ENCODE measurements at regions not wholly inside any gene's neighbourhood (a gene's known extent, or its start where the extent isn't known, plus 50 kb on each side); places are given as distances from the start of the nearest gene placed in this dataset.
"Not testable (repeated sequence)": the region's sequence is repeated elsewhere in the genome, so short reads cannot be mapped to it uniquely, and the experiment has no call there.

- no peak for DNase-seq (ENCODE audit: low read depth)
- H3K4me3 ChIP-seq (ENCODE audit: low read depth, low read length): no peak overlapping the region
- no peak for TF ChIP-seq CTCF (IDR thresholded peaks at IDR 0.05; ENCODE audit: control insufficient read depth, extremely low read depth, insufficient read depth)
These were observed 479.0 kb downstream of the BRD1 start for GRCh38 chr22:49348631-49349030.

GRCh38 chr22:49347376-49347775 lies 480.3 kb downstream of the BRD1 start:
- TF ChIP-seq CTCF (IDR thresholded peaks at IDR 0.05; ENCODE audit: control insufficient read depth, extremely low read depth, insufficient read depth): no peak
- H3K4me3 ChIP-seq (ENCODE audit: low read depth, low read length): no peak overlapping the region
- DNase-seq (ENCODE audit: low read depth): no peak

GRCh38 chr22:49345896-49346295 lies 481.8 kb downstream of the BRD1 start:
- no peak for TF ChIP-seq CTCF (IDR thresholded peaks at IDR 0.05; ENCODE audit: control insufficient read depth, extremely low read depth, insufficient read depth)
- DNase-seq (ENCODE audit: low read depth): no peak
- H3K4me3 ChIP-seq (ENCODE audit: low read depth, low read length): no peak overlapping the region

GRCh38 chr22:49344656-49345055 lies 483.0 kb downstream of the BRD1 start:
- TF ChIP-seq CTCF (IDR thresholded peaks at IDR 0.05; ENCODE audit: control insufficient read depth, extremely low read depth, insufficient read depth): no peak
- DNase-seq (ENCODE audit: low read depth): no peak
- H3K4me3 ChIP-seq (ENCODE audit: low read depth, low read length): no peak overlapping the region

- no peak for DNase-seq (ENCODE audit: low read depth)
- no peak for TF ChIP-seq CTCF (IDR thresholded peaks at IDR 0.05; ENCODE audit: control insufficient read depth, extremely low read depth, insufficient read depth)
These were observed 483.5 kb downstream of the BRD1 start for GRCh38 chr22:49344161-49344560.

GRCh38 chr22:49340406-49340805 lies 487.3 kb downstream of the BRD1 start:
- no peak overlapping the region for H3K4me3 ChIP-seq (ENCODE audit: low read depth, low read length)
- no peak for TF ChIP-seq CTCF (IDR thresholded peaks at IDR 0.05; ENCODE audit: control insufficient read depth, extremely low read depth, insufficient read depth)
- DNase-seq (ENCODE audit: low read depth): no peak

More at GRCh38 chr22:49344161-49344560, 483.5 kb downstream of the BRD1 start:
- no peak overlapping the region for H3K4me3 ChIP-seq (ENCODE audit: low read depth, low read length)

- DNase-seq (ENCODE audit: low read depth); H3K4me3 ChIP-seq (ENCODE audit: low read depth, low read length): not testable (repeated sequence)
These were observed 491.2 kb downstream of the BRD1 start for GRCh38 chr22:49336483-49336882.
